Suppressor macrophage treated with lipopolysaccharide for 4 hours (primary cell): ENCODE measurements at regions not wholly inside any gene's neighbourhood (a gene's known extent, or its start where the extent isn't known, plus 50 kb on each side); places are given as distances from the start of the nearest gene placed in this dataset.
A peak's percentile ranks its signal among the peaks of the same experiment; 100 is the strongest.
"Not testable (repeated sequence)": the region's sequence is repeated elsewhere in the genome, so short reads cannot be mapped to it uniquely, and the experiment has no call there.

Source experiments
- DNase-seq: peaks from one replicate; pipeline ENCODE4 v3.0.0-alpha.2; 2020

GRCh38 chr2:94737736-94738342 is 133.4 kb upstream of the TEKT4 start:
- not testable (repeated sequence) for DNase-seq

GRCh38 chr2:94753466-94753998 is 117.7 kb upstream of the TEKT4 start:
- DNase-seq, result no peak

GRCh38 chr2:94758546-94758945 is 112.7 kb upstream of the TEKT4 start:
- no peak for DNase-seq

- DNase-seq, result no peak
Measured at GRCh38 chr2:94759211-94759610, 112.0 kb upstream of the TEKT4 start.

GRCh38 chr2:94762600-94762999 is 108.6 kb upstream of the TEKT4 start:
- DNase-seq, result no peak

- DNase-seq, result no peak
Measured at GRCh38 chr2:94763318-94763717, 107.9 kb upstream of the TEKT4 start.

GRCh38 chr2:94764331-94764730 is 106.9 kb upstream of the TEKT4 start:
- not testable (repeated sequence) for DNase-seq

GRCh38 chr2:94767336-94767735 is 103.9 kb upstream of the TEKT4 start:
- no peak for DNase-seq

- no peak for DNase-seq
Measured at GRCh38 chr2:94769733-94770132, 101.5 kb upstream of the TEKT4 start.

- no peak for DNase-seq
Measured at GRCh38 chr2:94774851-94775250, 96.4 kb upstream of the TEKT4 start.

- DNase-seq, result no peak
Measured at GRCh38 chr2:94776036-94776435, 95.2 kb upstream of the TEKT4 start.

GRCh38 chr2:94785105-94785504 is 86.1 kb upstream of the TEKT4 start:
- DNase-seq, result not testable (repeated sequence)

- DNase-seq, result not testable (repeated sequence)
Measured at GRCh38 chr2:94786424-94786823, 84.8 kb upstream of the TEKT4 start.

GRCh38 chr2:94790169-94790568 is 81.1 kb upstream of the TEKT4 start:
- not testable (repeated sequence) for DNase-seq

GRCh38 chr2:94797235-94797634 is 74.0 kb upstream of the TEKT4 start:
- DNase-seq, result peak; percentile 16
